H9 (cell line): ENCODE measurements at regions not wholly inside any gene's neighbourhood (a gene's known extent, or its start where the extent isn't known, plus 50 kb on each side); places are given as distances from the start of the nearest gene placed in this dataset.
A peak's percentile ranks its signal among the peaks of the same experiment; 100 is the strongest.

Source experiments
- DNase-seq: peaks from one replicate; pipeline ENCODE4 v3.0.0-alpha.2; 2017
- H2AFZ ChIP-seq: one replicate; pipeline ENCODE4 v1.6.1; 2013; ENCODE audit warnings: mild to moderate bottlenecking, low read length, control low read depth, moderate library complexity
- H2AK5ac ChIP-seq: 2 replicates; pipeline ENCODE4 v1.6.1; 2013; ENCODE audit warnings: low read length, control low read depth, mixed read lengths; ENCODE audit not compliant: insufficient read length
- H2BK120ac ChIP-seq: one replicate; pipeline ENCODE4 v1.6.1; 2013; ENCODE audit warnings: low read depth, mild to moderate bottlenecking, low read length, control low read depth, inconsistent platforms; ENCODE audit not compliant: poor library complexity, severe bottlenecking
- H2BK12ac ChIP-seq: 2 replicates; pipeline ENCODE4 v1.6.1; 2013; ENCODE audit warnings: low read length, control low read depth, mixed read lengths, low read depth; ENCODE audit not compliant: insufficient read length
- H2BK15ac ChIP-seq: 2 replicates; pipeline ENCODE4 v1.6.1; 2013; ENCODE audit warnings: low read depth, low read length, control low read depth
- H2BK20ac ChIP-seq: one replicate; pipeline ENCODE4 v1.6.1; 2013; ENCODE audit warnings: low read depth, mild to moderate bottlenecking, low read length, control low read depth, inconsistent platforms; ENCODE audit not compliant: poor library complexity, severe bottlenecking
- H2BK5ac ChIP-seq: 2 replicates; pipeline ENCODE4 v1.6.1; 2013; ENCODE audit warnings: low read length, control low read depth, mixed read lengths; ENCODE audit not compliant: insufficient read length
- H3K14ac ChIP-seq: 2 replicates; pipeline ENCODE4 v1.6.1; 2013; ENCODE audit warnings: low read length, control low read depth; ENCODE audit not compliant: insufficient read depth
- H3K18ac ChIP-seq: 2 replicates; pipeline ENCODE4 v1.6.1; 2013; ENCODE audit warnings: low read depth, mild to moderate bottlenecking, mixed read lengths, low read length, control low read depth; ENCODE audit not compliant: insufficient read length
- H3K23ac ChIP-seq: 2 replicates; pipeline ENCODE4 v1.6.1; 2013; ENCODE audit warnings: low read length, control low read depth, mixed read lengths, low read depth; ENCODE audit not compliant: insufficient read length
- H3K23me2 ChIP-seq: 2 replicates; pipeline ENCODE4 v1.6.1; 2013; ENCODE audit warnings: low read depth, mild to moderate bottlenecking, mixed read lengths, low read length, control low read depth; ENCODE audit not compliant: insufficient read length, poor library complexity, severe bottlenecking
- H3K27ac ChIP-seq: 2 replicates; pipeline ENCODE4 v1.5.1; 2013; ENCODE audit warnings: low read length, control low read depth, mixed read lengths, low read depth; ENCODE audit not compliant: insufficient read length
- H3K27me3 ChIP-seq: 2 replicates; pipeline ENCODE4 v1.6.1; 2013; ENCODE audit warnings: low read length, control low read depth, inconsistent platforms; ENCODE audit not compliant: insufficient read depth
- H3K4ac ChIP-seq: 2 replicates; pipeline ENCODE4 v1.6.1; 2013; ENCODE audit warnings: low read depth, mild to moderate bottlenecking, control low read depth, inconsistent platforms, low read length, moderate library complexity
- H3K4me1 ChIP-seq: 2 replicates; pipeline ENCODE4 v1.6.1; 2013; ENCODE audit warnings: low read length, control low read depth, inconsistent platforms; ENCODE audit not compliant: insufficient read depth
- H3K4me2 ChIP-seq: 2 replicates; pipeline ENCODE4 v1.6.1; 2013; ENCODE audit warnings: low read length, control low read depth, mixed read lengths; ENCODE audit not compliant: insufficient read length, insufficient read depth
- H3K56ac ChIP-seq: 2 replicates; pipeline ENCODE4 v1.6.1; 2013; ENCODE audit warnings: low read depth, mild to moderate bottlenecking, mixed read lengths, low read length, control low read depth; ENCODE audit not compliant: insufficient read length
- H3K79me1 ChIP-seq: 2 replicates; pipeline ENCODE4 v1.6.1; 2013; ENCODE audit warnings: low read depth, mild to moderate bottlenecking, moderate library complexity, low read length, control low read depth, inconsistent platforms; ENCODE audit not compliant: insufficient read depth, poor library complexity, severe bottlenecking
- H3K79me2 ChIP-seq: 2 replicates; pipeline ENCODE4 v1.6.1; 2013; ENCODE audit warnings: low read length, control low read depth, inconsistent platforms; ENCODE audit not compliant: insufficient read depth
- H3K9ac ChIP-seq: 2 replicates; pipeline ENCODE4 v1.6.1; 2013; ENCODE audit warnings: low read length, control low read depth, mixed read lengths; ENCODE audit not compliant: insufficient read length; ENCODE audit errors: extremely low read depth
- H3K9me3 ChIP-seq: one replicate; pipeline ENCODE4 v1.6.1; 2013; ENCODE audit warnings: low read depth, low read length, inconsistent platforms; ENCODE audit not compliant: control insufficient read depth
- H3T11ph ChIP-seq: one replicate; pipeline ENCODE4 v1.6.1; 2013; ENCODE audit warnings: mild to moderate bottlenecking, low read length, control low read depth, inconsistent platforms
- H4K20me1 ChIP-seq: one replicate; pipeline ENCODE4 v1.6.1; 2013; ENCODE audit not compliant: control insufficient read depth, insufficient read length, insufficient read depth
- H4K5ac ChIP-seq: 2 replicates; pipeline ENCODE4 v1.6.1; 2013; ENCODE audit warnings: low read depth, mild to moderate bottlenecking, mixed read lengths, low read length, control low read depth; ENCODE audit not compliant: insufficient read length
- H4K8ac ChIP-seq: replicated peaks from 2 replicates; pipeline ENCODE4 v1.6.1; 2013; ENCODE audit warnings: low read length, control low read depth, mixed read lengths, low read depth; ENCODE audit not compliant: insufficient read length
- H4K91ac ChIP-seq: 2 replicates; pipeline ENCODE4 v1.6.1; 2013; ENCODE audit warnings: low read depth, mild to moderate bottlenecking, moderate library complexity, mixed read lengths, low read length, control low read depth; ENCODE audit not compliant: insufficient read length
- H3K27ac Mint-ChIP-seq, 3 experiments: 2 replicates in 2 of 3; 3 replicates in 1 of 3; pipeline ENCODE4 v1.8.0; 2020 to 2021; ENCODE audit warnings: mixed read lengths in 3 of 3, mild to moderate bottlenecking in 1 of 3, moderate library complexity in 1 of 3
- H3K27me3 Mint-ChIP-seq: 2 replicates; pipeline ENCODE4 v1.8.0; 2021; ENCODE audit warnings: low read depth, mild to moderate bottlenecking, moderate library complexity, mixed read lengths
- H3K36me3 Mint-ChIP-seq, 3 experiments: 2 replicates in 2 of 3; 3 replicates in 1 of 3; pipeline ENCODE4 v1.8.0; 2020 to 2021; ENCODE audit warnings: low read depth in 3 of 3, mixed read lengths in 3 of 3; ENCODE audit not compliant: insufficient read depth in 1 of 3
- H3K4me1 Mint-ChIP-seq, 2 experiments: 2 replicates each; pipeline ENCODE4 v1.8.0; 2020; ENCODE audit warnings: mixed read lengths in 2 of 2
- H3K4me3 Mint-ChIP-seq, 2 experiments: 2 replicates in 1 of 2; 3 replicates in 1 of 2; pipeline ENCODE4 v1.8.0; 2020 to 2021; ENCODE audit warnings: mild to moderate bottlenecking in 2 of 2, mixed read lengths in 2 of 2, moderate library complexity in 1 of 2
- H3K9me3 Mint-ChIP-seq, 2 experiments: 2 replicates in 1 of 2; 3 replicates in 1 of 2; pipeline ENCODE4 v1.8.0; 2020; ENCODE audit warnings: mild to moderate bottlenecking in 2 of 2, mixed read lengths in 2 of 2, moderate library complexity in 1 of 2
- WGBS: extraction: QIAGEN DNeasy Blood & Tissue Kit; methylation state at CpG from one replicate; pipeline ENCODE4 v1.1.7; 2013; ENCODE audit warnings: missing lambda C conversion rate, low lambda C conversion rate, mixed read lengths; ENCODE audit not compliant: insufficient read length; ENCODE audit errors: extremely low coverage; 5-methylcytosine and 5-hydroxymethylcytosine counted together
- TF ChIP-seq, protein P1 (sequence below): fragments of 200-600 bp; sonication (generic); conservative IDR thresholded peaks from 3 replicates; pipeline ENCODE4 v1.8.0; 2021; ENCODE audit warnings: antibody characterized with exemption, mild to moderate bottlenecking

DNA sequence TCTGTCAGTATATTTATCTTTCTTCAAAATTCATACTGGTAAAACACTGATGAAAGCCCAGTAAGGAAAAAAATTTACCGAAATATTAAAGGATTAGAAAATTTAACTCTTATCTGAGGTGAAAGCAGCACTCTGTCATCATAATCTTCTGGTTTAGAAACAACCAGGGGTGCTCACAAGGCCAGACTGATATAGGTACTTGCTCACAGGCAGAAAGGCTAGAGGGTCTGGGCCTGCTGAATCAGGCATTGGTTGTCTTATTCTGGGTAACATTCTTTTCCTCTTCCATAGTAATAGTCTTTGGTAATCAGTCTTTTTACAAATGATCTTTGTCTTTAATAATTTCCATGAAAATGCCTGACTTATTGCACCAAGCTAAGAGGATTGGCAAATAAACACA, 221.4 kb upstream of the TFPI start:
- H2BK20ac ChIP-seq: no peak overlapping the region
- H3K27ac Mint-ChIP-seq: peak overlapping the region in 1 of 3 experiments; percentile 88; a peak in 2 of 7 replicates
- no peak overlapping the region for H2AK5ac ChIP-seq
- no peak overlapping the region for H3K9ac ChIP-seq
- H4K91ac ChIP-seq: no peak overlapping the region
- H3K36me3 Mint-ChIP-seq: peaks cover 0 to 3% (median 0%) of the 10 kb centered on the region in 3 experiments; a peak in 1 of 7 replicates
- no peak overlapping the region for H4K5ac ChIP-seq
- H3K79me1 ChIP-seq: no peaks in the 10 kb centered on the region
- H3K79me2 ChIP-seq: no peaks in the 10 kb centered on the region
- DNase-seq: no peak
- H3K23me2 ChIP-seq: no peaks in the 10 kb centered on the region
- no peaks in the 10 kb centered on the region for H3K9me3 ChIP-seq
- no peak overlapping the region for H3K18ac ChIP-seq
- H3K4me2 ChIP-seq: no peak overlapping the region
- no peak overlapping the region for H3K23ac ChIP-seq
- no peak overlapping the region for H3K27ac ChIP-seq
- no peak overlapping the region for H3T11ph ChIP-seq
- H2BK12ac ChIP-seq: no peak overlapping the region
- no peak overlapping the region for H2BK15ac ChIP-seq
- no peak overlapping the region for H3K4ac ChIP-seq
- no peak overlapping the region for H3K4me3 Mint-ChIP-seq
- H4K8ac ChIP-seq: no peak overlapping the region
- H3K4me1 ChIP-seq: no peaks in the 10 kb centered on the region
- H2AFZ ChIP-seq: no peak overlapping the region
- H3K4me1 Mint-ChIP-seq: peaks cover 22 to 34% of the 10 kb centered on the region in 2 experiments
- H2BK120ac ChIP-seq: no peak overlapping the region
- H3K56ac ChIP-seq: no peak overlapping the region
- no CpG with 5 or more reads among the region's 1 CpG for WGBS
- TF ChIP-seq, protein P1, sequence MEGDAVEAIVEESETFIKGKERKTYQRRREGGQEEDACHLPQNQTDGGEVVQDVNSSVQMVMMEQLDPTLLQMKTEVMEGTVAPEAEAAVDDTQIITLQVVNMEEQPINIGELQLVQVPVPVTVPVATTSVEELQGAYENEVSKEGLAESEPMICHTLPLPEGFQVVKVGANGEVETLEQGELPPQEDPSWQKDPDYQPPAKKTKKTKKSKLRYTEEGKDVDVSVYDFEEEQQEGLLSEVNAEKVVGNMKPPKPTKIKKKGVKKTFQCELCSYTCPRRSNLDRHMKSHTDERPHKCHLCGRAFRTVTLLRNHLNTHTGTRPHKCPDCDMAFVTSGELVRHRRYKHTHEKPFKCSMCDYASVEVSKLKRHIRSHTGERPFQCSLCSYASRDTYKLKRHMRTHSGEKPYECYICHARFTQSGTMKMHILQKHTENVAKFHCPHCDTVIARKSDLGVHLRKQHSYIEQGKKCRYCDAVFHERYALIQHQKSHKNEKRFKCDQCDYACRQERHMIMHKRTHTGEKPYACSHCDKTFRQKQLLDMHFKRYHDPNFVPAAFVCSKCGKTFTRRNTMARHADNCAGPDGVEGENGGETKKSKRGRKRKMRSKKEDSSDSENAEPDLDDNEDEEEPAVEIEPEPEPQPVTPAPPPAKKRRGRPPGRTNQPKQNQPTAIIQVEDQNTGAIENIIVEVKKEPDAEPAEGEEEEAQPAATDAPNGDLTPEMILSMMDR: no peak
- no peak overlapping the region for H2BK5ac ChIP-seq
- peaks cover 3 to 4% of the 10 kb centered on the region in 2 experiments; a peak in 3 of 5 replicates for H3K9me3 Mint-ChIP-seq
- no peaks in the 10 kb centered on the region for H4K20me1 ChIP-seq
- H3K27me3 ChIP-seq: no peaks in the 10 kb centered on the region
- no peak overlapping the region for H3K14ac ChIP-seq
- no peaks in the 10 kb centered on the region for H3K27me3 Mint-ChIP-seq
